MCF 10A (cell line): ENCODE measurements at regions not wholly inside any gene's neighbourhood (a gene's known extent, or its start where the extent isn't known, plus 50 kb on each side); places are given as distances from the start of the nearest gene placed in this dataset.

ENCODE experiments used
- BruUV-seq: library from RNA; stranded (reverse); fragments of 400-500 nt; replicated peaks from 2 replicates; lab custom pipeline; 2021; lab: Mats Ljungman, UMichigan
- CTCF ChIA-PET: fragments of 300-600 bp; sonication (Branson Sonifier 250); formaldehyde crosslinking; extraction: SDS; loops from one replicate; lab custom pipeline; 2021; ENCODE audit warnings: antibody characterized with exemption, inconsistent platforms; lab: Yijun Ruan, JAX
- POLR2A ChIA-PET: fragments of 300-600, 350-650 bp; sonication (Branson Sonifier 250); formaldehyde crosslinking; extraction: SDS; loops from one replicate; lab custom pipeline; 2020; ENCODE audit warnings: antibody characterized with exemption, inconsistent platforms; lab: Yijun Ruan, JAX
- DNase-seq: peaks from one replicate; pipeline ENCODE4 v3.0.0-alpha.2; 2018; ENCODE audit not compliant: unreplicated experiment
- H3K27ac Mint-ChIP-seq: one replicate; pipeline ENCODE4 v1.8.0; 2022; ENCODE audit warnings: mild to moderate bottlenecking, low read depth, mixed read lengths; ENCODE audit not compliant: unreplicated experiment
- H3K27me3 Mint-ChIP-seq: one replicate; pipeline ENCODE4 v1.8.0; 2022; ENCODE audit warnings: mixed read lengths; ENCODE audit not compliant: insufficient read depth, unreplicated experiment
- H3K36me3 Mint-ChIP-seq: one replicate; pipeline ENCODE4 v1.8.0; 2022; ENCODE audit warnings: mild to moderate bottlenecking, moderate library complexity, mixed read lengths; ENCODE audit not compliant: insufficient read depth, unreplicated experiment
- H3K4me1 Mint-ChIP-seq: one replicate; pipeline ENCODE4 v1.8.0; 2022; ENCODE audit warnings: mixed read lengths; ENCODE audit not compliant: insufficient read depth, unreplicated experiment
- H3K4me3 Mint-ChIP-seq: one replicate; pipeline ENCODE4 v1.8.0; 2022; ENCODE audit warnings: mild to moderate bottlenecking, moderate library complexity, mixed read lengths; ENCODE audit not compliant: unreplicated experiment
- H3K9me3 Mint-ChIP-seq: one replicate; pipeline ENCODE4 v1.8.0; 2022; ENCODE audit warnings: mixed read lengths; ENCODE audit not compliant: unreplicated experiment
- CTCF ChIP-seq: fragments of 200-600 bp; IDR thresholded peaks from one replicate; pipeline ENCODE4 v1.8.0; 2022; ENCODE audit warnings: antibody characterized with exemption, mild to moderate bottlenecking; ENCODE audit not compliant: unreplicated experiment
- intact Hi-C: fragments of 100-400 bp; cut with micrococcal nuclease; formaldehyde crosslinking; loops from 2 replicates; pipeline ENCODE4 v1.14.1; 2022

- intact Hi-C loops = no loop called here
- no peak for TF ChIP-seq CTCF
- BruUV-seq = no TSS peak
- Mint-ChIP-seq H3K9me3 (no peaks in the 10 kb centered on the region), H3K4me3 (no peak overlapping the region), H3K27me3 (peaks cover 68% of the 10 kb centered on the region), H3K36me3 (no peaks in the 10 kb centered on the region), H3K4me1 (no peaks in the 10 kb centered on the region), H3K27ac (no peak overlapping the region)
- no peak for DNase-seq
- CTCF ChIA-PET = interaction anchor here (1.5 kb wide), 1 partner anchor 12 kb away, joined by 3 read pairs; no protein-coding TSS in a partner anchor
- POLR2A ChIA-PET = no interaction called here
Observed at GRCh38 chr5:52521236-52521635, 266.5 kb upstream of the ITGA1 start.

- no peak overlapping the region for H3K4me3 Mint-ChIP-seq
- CTCF ChIA-PET = no interaction called here
- no peak overlapping the region for H3K27ac Mint-ChIP-seq
- no peak for DNase-seq
- TF ChIP-seq CTCF = no peak
- H3K9me3 Mint-ChIP-seq = no peaks in the 10 kb centered on the region
- H3K36me3 Mint-ChIP-seq = no peaks in the 10 kb centered on the region
- H3K27me3 Mint-ChIP-seq = peaks cover 75% of the 10 kb centered on the region
- POLR2A ChIA-PET = no interaction called here
- BruUV-seq = no TSS peak
- no peaks in the 10 kb centered on the region for H3K4me1 Mint-ChIP-seq
- intact Hi-C loops = no loop called here
Observed at GRCh38 chr5:52523701-52524100, 264.0 kb upstream of the ITGA1 start.

GRCh38 chr5:52531105-52531504 lies 256.6 kb upstream of the ITGA1 start:
- ChIA-PET CTCF (interaction anchor here (0.8 kb wide), 1 partner anchor 40 kb away, joined by 3 read pairs; no protein-coding TSS in a partner anchor), POLR2A (no interaction called here)
- Mint-ChIP-seq H3K27me3 (peaks cover 46% of the 10 kb centered on the region), H3K27ac (no peak overlapping the region), H3K9me3 (no peaks in the 10 kb centered on the region), H3K36me3 (no peaks in the 10 kb centered on the region), H3K4me3 (no peak overlapping the region), H3K4me1 (no peaks in the 10 kb centered on the region)
- DNase-seq = no peak
- no TSS peak for BruUV-seq
- intact Hi-C loops = no loop called here
- no peak for TF ChIP-seq CTCF

- Mint-ChIP-seq H3K36me3 (no peaks in the 10 kb centered on the region), H3K27me3 (peaks cover 60% of the 10 kb centered on the region), H3K9me3 (no peaks in the 10 kb centered on the region), H3K4me1 (no peaks in the 10 kb centered on the region), H3K27ac (no peak overlapping the region), H3K4me3 (no peak overlapping the region)
- CTCF ChIA-PET = no interaction called here
- DNase-seq = no peak
- POLR2A ChIA-PET = no interaction called here
- no TSS peak for BruUV-seq
- intact Hi-C loops = no loop called here
- no peak for TF ChIP-seq CTCF
Observed at GRCh38 chr5:52543594-52543993, 244.1 kb upstream of the ITGA1 start.
